GM23248 (cell line): ENCODE measurements at regions not wholly inside any gene's neighbourhood (a gene's known extent, or its start where the extent isn't known, plus 50 kb on each side); places are given as distances from the start of the nearest gene placed in this dataset. TPM values are rescaled to one million over a fixed set of nuclear protein-coding genes. Genes with fewer than 3 reads are reported as not detected.

Experiments used
- DNase-seq: peaks from one replicate; pipeline ENCODE4 v3.0.0-alpha.2; 2015
- H2AFZ ChIP-seq: fragments of 200-600 bp; sonication (generic); 2 replicates; pipeline ENCODE4 v1.6.1; 2016; ENCODE audit warnings: antibody characterized with exemption
- H3F3A ChIP-seq: fragments of 200-600 bp; sonication (generic); 2 replicates; pipeline ENCODE4 v1.6.1; 2016; ENCODE audit warnings: mild to moderate bottlenecking, antibody characterized with exemption, mixed run types; ENCODE audit not compliant: insufficient read depth
- H3K27ac ChIP-seq: fragments of 200-600 bp; sonication (generic); 2 replicates; pipeline ENCODE4 v1.5.1; 2016; ENCODE audit warnings: mild to moderate bottlenecking
- H3K27me3 ChIP-seq: fragments of 200-600 bp; sonication (generic); replicated peaks from 2 replicates; pipeline ENCODE4 v1.6.1; 2016; ENCODE audit warnings: mild to moderate bottlenecking; ENCODE audit not compliant: insufficient read depth
- H3K36me3 ChIP-seq: fragments of 200-600 bp; sonication (generic); 2 replicates; pipeline ENCODE4 v1.6.1; 2016; ENCODE audit warnings: low read depth, mild to moderate bottlenecking
- H3K4me1 ChIP-seq: fragments of 200-600 bp; sonication (generic); 2 replicates; pipeline ENCODE4 v1.6.1; 2016; ENCODE audit warnings: mild to moderate bottlenecking; ENCODE audit not compliant: insufficient read depth
- H3K4me2 ChIP-seq: fragments of 200-600 bp; sonication (generic); one replicate; pipeline ENCODE4 v1.6.1; 2016; ENCODE audit warnings: mild to moderate bottlenecking; ENCODE audit not compliant: unreplicated experiment
- H3K4me3 ChIP-seq: fragments of 200-600 bp; sonication (generic); 2 replicates; pipeline ENCODE4 v1.5.1; 2016; ENCODE audit warnings: mild to moderate bottlenecking
- H3K79me2 ChIP-seq: fragments of 200-600 bp; sonication (generic); 2 replicates; pipeline ENCODE4 v1.6.1; 2016; ENCODE audit warnings: mild to moderate bottlenecking; ENCODE audit not compliant: insufficient read depth
- H3K9ac ChIP-seq: fragments of 200-600 bp; sonication (generic); 2 replicates; pipeline ENCODE4 v1.6.1; 2016; ENCODE audit warnings: mild to moderate bottlenecking
- H3K9me2 ChIP-seq: fragments of 200-600 bp; sonication (generic); 2 replicates; pipeline ENCODE4 v1.6.1; 2016; ENCODE audit warnings: mixed run types, mild to moderate bottlenecking, moderate library complexity; ENCODE audit not compliant: insufficient read depth
- H3K9me3 ChIP-seq: fragments of 200-600 bp; sonication (generic); one replicate; pipeline ENCODE4 v1.6.1; 2017; ENCODE audit warnings: low read depth
- H4K20me1 ChIP-seq: fragments of 200-600 bp; sonication (generic); 2 replicates; pipeline ENCODE4 v1.6.0; 2016; ENCODE audit not compliant: insufficient read depth
- EZH2 ChIP-seq: fragments of 200-600 bp; sonication (generic); IDR thresholded peaks from 2 replicates; pipeline ENCODE4 v1.6.1; 2018; ENCODE audit warnings: antibody characterized with exemption, mild to moderate bottlenecking; ENCODE audit not compliant: insufficient read depth, poor library complexity, severe bottlenecking
- EZH2phosphoT487 ChIP-seq: fragments of 200-600 bp; sonication (generic); IDR thresholded peaks from 2 replicates; pipeline ENCODE4 v1.6.1; 2018; ENCODE audit warnings: antibody characterized with exemption, moderate library complexity, mild to moderate bottlenecking, low read depth; ENCODE audit not compliant: insufficient read depth
- WGBS, 2 experiments: methylation state at CpG; one replicate each; pipeline ENCODE4 v1.1.6; 2015 to 2017; ENCODE audit warnings: low lambda C conversion rate in 2 of 2, low coverage in 1 of 2; ENCODE audit errors: missing lambda C conversion rate in 2 of 2; 5-methylcytosine and 5-hydroxymethylcytosine counted together
- in situ Hi-C: fragments of 300-500 bp; cut with MboI; formaldehyde crosslinking; loops from 2 replicates; pipeline ENCODE4 v1.15.0; 2020
- small RNA-seq: library from RNA; depleted of rRNA; stranded (forward); fragments of <200 nt; gene quantifications from one replicate; pipeline ENCODE3, GENCODE V24; 2014; ENCODE audit warnings: low read depth, low replicate concordance

- Histone ChIP-seq H3K27ac (no peak overlapping the region), H3K27me3 (peaks cover 11% of the 10 kb centered on the region), H3K4me3 (no peak overlapping the region), H3K9me2 (no peaks in the 10 kb centered on the region), H3K79me2 (no peaks in the 10 kb centered on the region), H2AFZ (no peak overlapping the region), H3K9me3 (no peaks in the 10 kb centered on the region), H3K9ac (no peak overlapping the region), H3F3A (no peaks in the 10 kb centered on the region), H3K4me1 (no peaks in the 10 kb centered on the region), H3K4me2 (no peak overlapping the region), H3K36me3 (no peaks in the 10 kb centered on the region), H4K20me1 (no peaks in the 10 kb centered on the region)
- in situ Hi-C loops = no loop called here
- no peak for DNase-seq
- TF ChIP-seq EZH2 (no peak), EZH2phosphoT487 (no peak)
- WGBS, 2 experiments = 30 to 37% methylated on average over 4 of the region's 4 CpGs
Measured at GRCh38 chr2:121160366-121160765, 124.6 kb downstream of the TFCP2L1 start.

GRCh38 chr2:121161272-121161671 is 123.7 kb downstream of the TFCP2L1 start:
- TF ChIP-seq EZH2 (no peak), EZH2phosphoT487 (no peak)
- Histone ChIP-seq H3K79me2 (no peaks in the 10 kb centered on the region), H3K4me1 (no peaks in the 10 kb centered on the region), H3K9me2 (no peaks in the 10 kb centered on the region), H3F3A (no peaks in the 10 kb centered on the region), H3K4me3 (no peak overlapping the region), H4K20me1 (no peaks in the 10 kb centered on the region), H3K4me2 (no peak overlapping the region), H3K9me3 (no peaks in the 10 kb centered on the region), H3K36me3 (no peaks in the 10 kb centered on the region), H2AFZ (no peak overlapping the region), H3K27ac (no peak overlapping the region), H3K27me3 (peaks cover 16% of the 10 kb centered on the region), H3K9ac (no peak overlapping the region)
- no peak for DNase-seq
- WGBS, 2 experiments = 0 to 3% methylated on average over 1 of the region's 1 CpG
- in situ Hi-C loops = no loop called here

GRCh38 chr2:121162893-121163292 is 122.1 kb downstream of the TFCP2L1 start:
- no peaks in the 10 kb centered on the region for H3K9me2 ChIP-seq
- in situ Hi-C loops = no loop called here
- peaks cover 28% of the 10 kb centered on the region for H3K27me3 ChIP-seq
- H3K4me2 ChIP-seq = no peak overlapping the region
- no peaks in the 10 kb centered on the region for H3K9me3 ChIP-seq
- no peaks in the 10 kb centered on the region for H4K20me1 ChIP-seq
- H3K9ac ChIP-seq = no peak overlapping the region
- no peak overlapping the region for H3K27ac ChIP-seq
- no peaks in the 10 kb centered on the region for H3K36me3 ChIP-seq
- no peak for DNase-seq
- H3K4me3 ChIP-seq = no peak overlapping the region
- H3K79me2 ChIP-seq = no peaks in the 10 kb centered on the region
- no peaks in the 10 kb centered on the region for H3F3A ChIP-seq
- no peak overlapping the region for H2AFZ ChIP-seq
- no peak for TF ChIP-seq EZH2phosphoT487
- no peak for TF ChIP-seq EZH2
- no peaks in the 10 kb centered on the region for H3K4me1 ChIP-seq

- no peak for DNase-seq
- Histone ChIP-seq H3K4me3 (no peak overlapping the region), H2AFZ (no peak overlapping the region), H3K36me3 (no peaks in the 10 kb centered on the region), H3K79me2 (no peaks in the 10 kb centered on the region), H3K4me2 (no peak overlapping the region), H4K20me1 (no peaks in the 10 kb centered on the region), H3K9me2 (no peaks in the 10 kb centered on the region), H3K9me3 (no peaks in the 10 kb centered on the region), H3K27me3 (peaks cover 39% of the 10 kb centered on the region), H3K4me1 (no peaks in the 10 kb centered on the region), H3F3A (no peaks in the 10 kb centered on the region), H3K27ac (no peak overlapping the region), H3K9ac (no peak overlapping the region)
- no peak for TF ChIP-seq EZH2phosphoT487
- WGBS, 2 experiments = 23 to 39% methylated on average over 3 of the region's 3 CpGs
- in situ Hi-C loops = no loop called here
Measured at GRCh38 chr2:121164042-121164441, 121.0 kb downstream of the TFCP2L1 start.

GRCh38 chr2:121165038-121165542 is 119.9 kb downstream of the TFCP2L1 start:
- no peaks in the 10 kb centered on the region for H3K4me1 ChIP-seq

More at GRCh38 chr2:121165038-121165542, 119.9 kb downstream of the TFCP2L1 start:
- Histone ChIP-seq H4K20me1 (no peaks in the 10 kb centered on the region), H3K79me2 (no peaks in the 10 kb centered on the region), H3K9me3 (no peaks in the 10 kb centered on the region), H2AFZ (no peak overlapping the region), H3K4me3 (no peak overlapping the region), H3K9ac (no peak overlapping the region), H3K36me3 (no peaks in the 10 kb centered on the region), H3K4me2 (no peak overlapping the region), H3K27me3 (peaks cover 42% of the 10 kb centered on the region), H3K27ac (no peak overlapping the region), H3K9me2 (no peaks in the 10 kb centered on the region), H3F3A (no peaks in the 10 kb centered on the region)
- TF ChIP-seq EZH2phosphoT487 (no peak), EZH2 (no peak)
- WGBS, 2 experiments = 5 to 15% methylated on average over 1 of the region's 1 CpG
- DNase-seq = no peak
- in situ Hi-C loops = no loop called here

Small RNA genes lying in the stretch of these regions (small RNA-seq; reads per million reads assigned to genes)
- not detected for gene RF00019
